CD8-positive, alpha-beta memory T cell (primary cell): ENCODE measurements at regions not wholly inside any gene's neighbourhood (a gene's known extent, or its start where the extent isn't known, plus 50 kb on each side); places are given as distances from the start of the nearest gene placed in this dataset.

Experiments
- CTCF ChIA-PET: fragments of 350-600 bp; sonication (Branson Sonifier 250); formaldehyde crosslinking; loops from one replicate; lab custom pipeline; 2021; ENCODE audit warnings: antibody characterized with exemption; lab: Charles Lee
- POLR2A ChIA-PET: fragments of 350-600 bp; sonication (Branson Sonifier 250); formaldehyde crosslinking; loops from one replicate; lab custom pipeline; 2021; ENCODE audit warnings: antibody characterized with exemption; lab: Charles Lee
- DNase-seq, 5 donors: peaks; one replicate each; pipeline versions ENCODE4 v3.0.0 to v3.0.0-alpha.2; 2020 to 2022; ENCODE audit warnings: mixed read lengths in 1 of 5
- H3K27ac ChIP-seq: one replicate; pipeline ENCODE4 v1.7.0; 2013; ENCODE audit warnings: low read depth, mild to moderate bottlenecking, low read length, moderate library complexity
- H3K27me3 ChIP-seq: 2 replicates; pipeline ENCODE4 v1.7.0; 2013; ENCODE audit warnings: low read length, mild to moderate bottlenecking; ENCODE audit not compliant: insufficient read depth, poor library complexity, severe bottlenecking
- H3K36me3 ChIP-seq: 2 replicates; pipeline ENCODE4 v1.7.0; 2013; ENCODE audit warnings: mild to moderate bottlenecking, low read length, moderate library complexity; ENCODE audit not compliant: insufficient read depth
- H3K4me1 ChIP-seq: 2 replicates; pipeline ENCODE4 v1.7.0; 2013; ENCODE audit warnings: mild to moderate bottlenecking, low read length, moderate library complexity; ENCODE audit not compliant: insufficient read depth
- H3K4me3 ChIP-seq: 2 replicates; pipeline ENCODE4 v1.7.0; 2013; ENCODE audit warnings: mild to moderate bottlenecking, low read length
- H3K9me3 ChIP-seq: 2 replicates; pipeline ENCODE4 v1.7.0; 2013; ENCODE audit warnings: mild to moderate bottlenecking, low read length
- H3K27ac Mint-ChIP-seq, 8 donors: one replicate each; pipeline ENCODE4 v1.8.0; 2020 to 2021; ENCODE audit warnings: mixed read lengths in 8 of 8, mild to moderate bottlenecking in 6 of 8, inconsistent platforms in 3 of 8, moderate library complexity in 3 of 8
- H3K27me3 Mint-ChIP-seq, 2 donors: one replicate each; pipeline ENCODE4 v1.8.0; 2020 to 2021; ENCODE audit warnings: mixed read lengths in 2 of 2, mild to moderate bottlenecking in 1 of 2, moderate library complexity in 1 of 2
- H3K36me3 Mint-ChIP-seq, 3 donors: one replicate each; pipeline ENCODE4 v1.8.0; 2020 to 2021; ENCODE audit warnings: mixed read lengths in 3 of 3, inconsistent platforms in 1 of 3, mild to moderate bottlenecking in 1 of 3
- H3K4me1 Mint-ChIP-seq, 3 donors: one replicate each; pipeline ENCODE4 v1.8.0; 2020 to 2021; ENCODE audit warnings: mixed read lengths in 3 of 3, inconsistent platforms in 1 of 3, mild to moderate bottlenecking in 1 of 3
- H3K4me3 Mint-ChIP-seq, 7 donors: one replicate each; pipeline ENCODE4 v1.8.0; 2020 to 2021; ENCODE audit warnings: mixed read lengths in 7 of 7, mild to moderate bottlenecking in 6 of 7, moderate library complexity in 4 of 7, inconsistent platforms in 2 of 7
- H3K9me3 Mint-ChIP-seq, 5 donors: one replicate each; pipeline ENCODE4 v1.8.0; 2020 to 2022; ENCODE audit warnings: mixed read lengths in 5 of 5, mild to moderate bottlenecking in 3 of 5, moderate library complexity in 2 of 5, inconsistent platforms in 1 of 5

- no peaks in the 10 kb centered on the region for H3K36me3 Mint-ChIP-seq
- Histone ChIP-seq H3K4me3 (no peak overlapping the region), H3K9me3 (no peaks in the 10 kb centered on the region), H3K36me3 (no peaks in the 10 kb centered on the region), H3K27ac (no peak overlapping the region), H3K4me1 (no peaks in the 10 kb centered on the region), H3K27me3 (no peaks in the 10 kb centered on the region)
- H3K4me3 Mint-ChIP-seq: no peak overlapping the region
- H3K4me1 Mint-ChIP-seq: no peaks in the 10 kb centered on the region
- ChIA-PET POLR2A (no interaction called here), CTCF (no interaction called here)
- no peaks in the 10 kb centered on the region for H3K27me3 Mint-ChIP-seq
- H3K27ac Mint-ChIP-seq: no peak overlapping the region
- H3K9me3 Mint-ChIP-seq: peaks cover 0 to 12% (median 10%) of the 10 kb centered on the region in 5 donors
- DNase-seq: no peak
Measured at GRCh38 chr13:106302011-106302410, 233.5 kb downstream of the EFNB2 start.

- Histone ChIP-seq H3K4me3 (no peak overlapping the region), H3K9me3 (no peaks in the 10 kb centered on the region), H3K27ac (no peak overlapping the region), H3K4me1 (no peaks in the 10 kb centered on the region), H3K36me3 (no peaks in the 10 kb centered on the region), H3K27me3 (no peaks in the 10 kb centered on the region)
- Mint-ChIP-seq H3K4me3 (no peak overlapping the region), H3K27ac (no peak overlapping the region), H3K4me1 (no peaks in the 10 kb centered on the region), H3K27me3 (no peaks in the 10 kb centered on the region), H3K9me3 (peaks cover 0 to 12% (median 4%) of the 10 kb centered on the region in 5 donors), H3K36me3 (no peaks in the 10 kb centered on the region)
- DNase-seq: no peak
- ChIA-PET CTCF (no interaction called here), POLR2A (no interaction called here)
Measured at GRCh38 chr13:106299621-106300020, 235.8 kb downstream of the EFNB2 start.

- Mint-ChIP-seq H3K9me3 (peaks cover 0 to 4% (median 0%) of the 10 kb centered on the region in 5 donors), H3K36me3 (no peaks in the 10 kb centered on the region), H3K4me3 (no peak overlapping the region), H3K27me3 (no peaks in the 10 kb centered on the region), H3K4me1 (no peaks in the 10 kb centered on the region), H3K27ac (no peak overlapping the region)
- Histone ChIP-seq H3K27me3 (no peaks in the 10 kb centered on the region), H3K36me3 (no peaks in the 10 kb centered on the region), H3K27ac (no peak overlapping the region), H3K9me3 (no peaks in the 10 kb centered on the region), H3K4me1 (no peaks in the 10 kb centered on the region), H3K4me3 (no peak overlapping the region)
- POLR2A ChIA-PET: no interaction called here
- CTCF ChIA-PET: no interaction called here
- no peak for DNase-seq
Measured at GRCh38 chr13:106297283-106297682, 238.2 kb downstream of the EFNB2 start.

GRCh38 chr13:106296723-106297122 lies 238.7 kb downstream of the EFNB2 start:
- no peak overlapping the region for H3K4me3 ChIP-seq
- no peaks in the 10 kb centered on the region for H3K9me3 ChIP-seq
- Mint-ChIP-seq H3K27me3 (no peaks in the 10 kb centered on the region), H3K36me3 (no peaks in the 10 kb centered on the region), H3K4me3 (no peak overlapping the region), H3K9me3 (peaks cover 0 to 4% (median 0%) of the 10 kb centered on the region in 5 donors), H3K4me1 (no peaks in the 10 kb centered on the region), H3K27ac (no peak overlapping the region)
- H3K27me3 ChIP-seq: no peaks in the 10 kb centered on the region
- CTCF ChIA-PET: no interaction called here
- no peaks in the 10 kb centered on the region for H3K36me3 ChIP-seq
- no peak overlapping the region for H3K27ac ChIP-seq
- no peaks in the 10 kb centered on the region for H3K4me1 ChIP-seq
- no peak for DNase-seq
- POLR2A ChIA-PET: no interaction called here

GRCh38 chr13:106295971-106296370 lies 239.5 kb downstream of the EFNB2 start:
- CTCF ChIA-PET: no interaction called here
- POLR2A ChIA-PET: no interaction called here
- no peak overlapping the region for H3K4me3 Mint-ChIP-seq

GRCh38 chr13:106291006-106291405 lies 244.5 kb downstream of the EFNB2 start:
- Mint-ChIP-seq H3K9me3 (peaks cover 0 to 2% (median 0%) of the 10 kb centered on the region in 5 donors), H3K4me1 (no peaks in the 10 kb centered on the region)
- CTCF ChIA-PET: no interaction called here

More at GRCh38 chr13:106295971-106296370, 239.5 kb downstream of the EFNB2 start:
- no peak overlapping the region for H3K27ac Mint-ChIP-seq
- Histone ChIP-seq H3K27ac (no peak overlapping the region), H3K27me3 (no peaks in the 10 kb centered on the region), H3K4me1 (no peaks in the 10 kb centered on the region), H3K9me3 (no peaks in the 10 kb centered on the region), H3K4me3 (no peak overlapping the region), H3K36me3 (no peaks in the 10 kb centered on the region)
- peaks cover 0 to 4% (median 0%) of the 10 kb centered on the region in 5 donors for H3K9me3 Mint-ChIP-seq
- H3K27me3 Mint-ChIP-seq: no peaks in the 10 kb centered on the region
- no peaks in the 10 kb centered on the region for H3K4me1 Mint-ChIP-seq
- DNase-seq: no peak
- H3K36me3 Mint-ChIP-seq: no peaks in the 10 kb centered on the region

GRCh38 chr13:106287351-106287750 lies 248.1 kb downstream of the EFNB2 start:
- Mint-ChIP-seq H3K4me1 (no peaks in the 10 kb centered on the region), H3K9me3 (peaks cover 0 to 2% (median 0%) of the 10 kb centered on the region in 5 donors), H3K36me3 (no peaks in the 10 kb centered on the region), H3K4me3 (no peak overlapping the region), H3K27me3 (no peaks in the 10 kb centered on the region), H3K27ac (no peak overlapping the region)
- Histone ChIP-seq H3K27ac (no peak overlapping the region), H3K9me3 (no peaks in the 10 kb centered on the region), H3K27me3 (no peaks in the 10 kb centered on the region), H3K36me3 (no peaks in the 10 kb centered on the region), H3K4me1 (no peaks in the 10 kb centered on the region), H3K4me3 (no peak overlapping the region)
- ChIA-PET POLR2A (no interaction called here), CTCF (no interaction called here)
- DNase-seq: no peak

More at GRCh38 chr13:106291006-106291405, 244.5 kb downstream of the EFNB2 start:
- POLR2A ChIA-PET: no interaction called here
- Histone ChIP-seq H3K27ac (no peak overlapping the region), H3K27me3 (no peaks in the 10 kb centered on the region), H3K4me3 (no peak overlapping the region), H3K9me3 (no peaks in the 10 kb centered on the region), H3K4me1 (no peaks in the 10 kb centered on the region), H3K36me3 (no peaks in the 10 kb centered on the region)
- Mint-ChIP-seq H3K4me3 (no peak overlapping the region), H3K36me3 (no peaks in the 10 kb centered on the region), H3K27me3 (no peaks in the 10 kb centered on the region), H3K27ac (no peak overlapping the region)
- DNase-seq: no peak

GRCh38 chr13:106286811-106287210 lies 248.7 kb downstream of the EFNB2 start:
- Mint-ChIP-seq H3K27me3 (no peaks in the 10 kb centered on the region), H3K27ac (no peak overlapping the region), H3K36me3 (no peaks in the 10 kb centered on the region), H3K9me3 (peaks cover 0 to 2% (median 0%) of the 10 kb centered on the region in 5 donors), H3K4me3 (no peak overlapping the region), H3K4me1 (no peaks in the 10 kb centered on the region)
- ChIA-PET CTCF (no interaction called here), POLR2A (no interaction called here)
- Histone ChIP-seq H3K27ac (no peak overlapping the region), H3K4me3 (no peak overlapping the region), H3K36me3 (no peaks in the 10 kb centered on the region), H3K4me1 (no peaks in the 10 kb centered on the region), H3K9me3 (no peaks in the 10 kb centered on the region), H3K27me3 (no peaks in the 10 kb centered on the region)
- no peak for DNase-seq

GRCh38 chr13:106284358-106284757 lies 251.1 kb downstream of the EFNB2 start:
- no peak overlapping the region for H3K27ac ChIP-seq
- DNase-seq: no peak
- no peak overlapping the region for H3K4me3 Mint-ChIP-seq
- H3K4me1 Mint-ChIP-seq: no peaks in the 10 kb centered on the region
- H3K27ac Mint-ChIP-seq: no peak overlapping the region
- H3K27me3 ChIP-seq: no peaks in the 10 kb centered on the region
- CTCF ChIA-PET: no interaction called here
- H3K4me1 ChIP-seq: no peaks in the 10 kb centered on the region
- H3K27me3 Mint-ChIP-seq: no peaks in the 10 kb centered on the region
- no peak overlapping the region for H3K4me3 ChIP-seq
- H3K36me3 ChIP-seq: no peaks in the 10 kb centered on the region
- peaks cover 0 to 2% (median 0%) of the 10 kb centered on the region in 5 donors for H3K9me3 Mint-ChIP-seq
- H3K36me3 Mint-ChIP-seq: no peaks in the 10 kb centered on the region
- no peaks in the 10 kb centered on the region for H3K9me3 ChIP-seq
- POLR2A ChIA-PET: no interaction called here
